ENCODE measurements at regions not wholly inside any gene's neighbourhood (a gene's known extent, or its start where the extent isn't known, plus 50 kb on each side); places are given as distances from the start of the nearest gene placed in this dataset.

GRCh38 chr5:67409126-67409777, 212.7 kb upstream of the CD180 start:
- no peak overlapping the region for H3K4me3 ChIP-seq (ENCODE audit: low read depth, low read length)
- H3K36me3 ChIP-seq (ENCODE audit: insufficient read depth, low read length): no peaks in the 10 kb centered on the region
- no peak overlapping the region for H3K27ac ChIP-seq (ENCODE audit: low read depth, low read length)
- H3K4me1 ChIP-seq (ENCODE audit: control insufficient read depth, insufficient read depth, low read length, unreplicated experiment): peaks cover 6% of the 10 kb centered on the region
- H3K79me2 ChIP-seq (ENCODE audit: control insufficient read depth, insufficient read depth, low read length, unreplicated experiment): no peaks in the 10 kb centered on the region
- H3K27me3 ChIP-seq (ENCODE audit: insufficient read depth, low read length): no peaks in the 10 kb centered on the region
- no peak overlapping the region for H2AFZ ChIP-seq (ENCODE audit: low read length, unreplicated experiment)

GRCh38 chr5:67407979-67408378, 211.4 kb upstream of the CD180 start:
- H3K27me3 ChIP-seq (ENCODE audit: insufficient read depth, low read length): no peaks in the 10 kb centered on the region
- peaks cover 6% of the 10 kb centered on the region for H3K4me1 ChIP-seq (ENCODE audit: control insufficient read depth, insufficient read depth, low read length, unreplicated experiment)
- H3K4me3 ChIP-seq (ENCODE audit: low read depth, low read length): no peak overlapping the region
- no peak overlapping the region for H3K27ac ChIP-seq (ENCODE audit: low read depth, low read length)
- H3K36me3 ChIP-seq (ENCODE audit: insufficient read depth, low read length): no peaks in the 10 kb centered on the region
- H2AFZ ChIP-seq (ENCODE audit: low read length, unreplicated experiment): no peak overlapping the region
- H3K79me2 ChIP-seq (ENCODE audit: control insufficient read depth, insufficient read depth, low read length, unreplicated experiment): no peaks in the 10 kb centered on the region

GRCh38 chr5:67405755-67406154, 209.2 kb upstream of the CD180 start:
- no peaks in the 10 kb centered on the region for H3K36me3 ChIP-seq (ENCODE audit: insufficient read depth, low read length)
- H2AFZ ChIP-seq (ENCODE audit: low read length, unreplicated experiment): no peak overlapping the region
- peaks cover 6% of the 10 kb centered on the region for H3K4me1 ChIP-seq (ENCODE audit: control insufficient read depth, insufficient read depth, low read length, unreplicated experiment)
- H3K4me3 ChIP-seq (ENCODE audit: low read depth, low read length): no peak overlapping the region
- H3K27ac ChIP-seq (ENCODE audit: low read depth, low read length): no peak overlapping the region
- no peaks in the 10 kb centered on the region for H3K27me3 ChIP-seq (ENCODE audit: insufficient read depth, low read length)
- no peaks in the 10 kb centered on the region for H3K79me2 ChIP-seq (ENCODE audit: control insufficient read depth, insufficient read depth, low read length, unreplicated experiment)

- peaks cover 6% of the 10 kb centered on the region for H3K4me1 ChIP-seq (ENCODE audit: control insufficient read depth, insufficient read depth, low read length, unreplicated experiment)
- H2AFZ ChIP-seq (ENCODE audit: low read length, unreplicated experiment): peak overlapping the region; percentile 47
- peak overlapping the region; percentile 40; the same call in 1 of the 2 replicates for H3K27ac ChIP-seq (ENCODE audit: low read depth, low read length)
- H3K36me3 ChIP-seq (ENCODE audit: insufficient read depth, low read length): no peaks in the 10 kb centered on the region
- no peaks in the 10 kb centered on the region for H3K27me3 ChIP-seq (ENCODE audit: insufficient read depth, low read length)
- no peak overlapping the region for H3K4me3 ChIP-seq (ENCODE audit: low read depth, low read length)
- H3K79me2 ChIP-seq (ENCODE audit: control insufficient read depth, insufficient read depth, low read length, unreplicated experiment): no peaks in the 10 kb centered on the region
Observed at GRCh38 chr5:67405101-67405364, 208.4 kb upstream of the CD180 start.

- Histone ChIP-seq H3K27ac (ENCODE audit: low read depth, low read length) (peak overlapping the region; percentile 40; the same call in 1 of the 2 replicates), H3K79me2 (ENCODE audit: control insufficient read depth, insufficient read depth, low read length, unreplicated experiment) (no peaks in the 10 kb centered on the region), H3K27me3 (ENCODE audit: insufficient read depth, low read length) (no peaks in the 10 kb centered on the region), H3K36me3 (ENCODE audit: insufficient read depth, low read length) (no peaks in the 10 kb centered on the region), H2AFZ (ENCODE audit: low read length, unreplicated experiment) (peak overlapping the region; percentile 47), H3K4me3 (ENCODE audit: low read depth, low read length) (no peak overlapping the region), H3K4me1 (ENCODE audit: control insufficient read depth, insufficient read depth, low read length, unreplicated experiment) (peaks cover 6% of the 10 kb centered on the region)
Observed at GRCh38 chr5:67404256-67405100, 207.9 kb upstream of the CD180 start.

- Histone ChIP-seq H3K4me1 (ENCODE audit: control insufficient read depth, insufficient read depth, low read length, unreplicated experiment) (peaks cover 6% of the 10 kb centered on the region), H3K36me3 (ENCODE audit: insufficient read depth, low read length) (no peaks in the 10 kb centered on the region), H2AFZ (ENCODE audit: low read length, unreplicated experiment) (no peak overlapping the region), H3K27ac (ENCODE audit: low read depth, low read length) (no peak overlapping the region), H3K79me2 (ENCODE audit: control insufficient read depth, insufficient read depth, low read length, unreplicated experiment) (no peaks in the 10 kb centered on the region), H3K27me3 (ENCODE audit: insufficient read depth, low read length) (no peaks in the 10 kb centered on the region), H3K4me3 (ENCODE audit: low read depth, low read length) (no peak overlapping the region)
Observed at GRCh38 chr5:67402526-67402925, 205.9 kb upstream of the CD180 start.

- H2AFZ ChIP-seq (ENCODE audit: low read length, unreplicated experiment): no peak overlapping the region
- H3K36me3 ChIP-seq (ENCODE audit: insufficient read depth, low read length): no peaks in the 10 kb centered on the region
- H3K4me3 ChIP-seq (ENCODE audit: low read depth, low read length): no peak overlapping the region
- H3K27me3 ChIP-seq (ENCODE audit: insufficient read depth, low read length): no peaks in the 10 kb centered on the region
- H3K27ac ChIP-seq (ENCODE audit: low read depth, low read length): no peak overlapping the region
- H3K4me1 ChIP-seq (ENCODE audit: control insufficient read depth, insufficient read depth, low read length, unreplicated experiment): peaks cover 6% of the 10 kb centered on the region
- H3K79me2 ChIP-seq (ENCODE audit: control insufficient read depth, insufficient read depth, low read length, unreplicated experiment): no peaks in the 10 kb centered on the region
Observed at GRCh38 chr5:67401172-67401571, 204.6 kb upstream of the CD180 start.

GRCh38 chr5:67400752-67401151, 204.2 kb upstream of the CD180 start:
- peaks cover 6% of the 10 kb centered on the region for H3K4me1 ChIP-seq (ENCODE audit: control insufficient read depth, insufficient read depth, low read length, unreplicated experiment)
- no peaks in the 10 kb centered on the region for H3K27me3 ChIP-seq (ENCODE audit: insufficient read depth, low read length)
- no peak overlapping the region for H3K27ac ChIP-seq (ENCODE audit: low read depth, low read length)
- H3K4me3 ChIP-seq (ENCODE audit: low read depth, low read length): no peak overlapping the region
- no peak overlapping the region for H2AFZ ChIP-seq (ENCODE audit: low read length, unreplicated experiment)
- H3K36me3 ChIP-seq (ENCODE audit: insufficient read depth, low read length): no peaks in the 10 kb centered on the region
- no peaks in the 10 kb centered on the region for H3K79me2 ChIP-seq (ENCODE audit: control insufficient read depth, insufficient read depth, low read length, unreplicated experiment)

- Histone ChIP-seq H3K4me1 (ENCODE audit: control insufficient read depth, insufficient read depth, low read length, unreplicated experiment) (peaks cover 9% of the 10 kb centered on the region), H3K79me2 (ENCODE audit: control insufficient read depth, insufficient read depth, low read length, unreplicated experiment) (no peaks in the 10 kb centered on the region), H3K36me3 (ENCODE audit: insufficient read depth, low read length) (no peaks in the 10 kb centered on the region), H3K27me3 (ENCODE audit: insufficient read depth, low read length) (no peaks in the 10 kb centered on the region), H2AFZ (ENCODE audit: low read length, unreplicated experiment) (no peak overlapping the region), H3K4me3 (ENCODE audit: low read depth, low read length) (no peak overlapping the region), H3K27ac (ENCODE audit: low read depth, low read length) (no peak overlapping the region)
Observed at GRCh38 chr5:67395790-67396418, 199.3 kb upstream of the CD180 start.

- no peaks in the 10 kb centered on the region for H3K27me3 ChIP-seq (ENCODE audit: insufficient read depth, low read length)
- H3K79me2 ChIP-seq (ENCODE audit: control insufficient read depth, insufficient read depth, low read length, unreplicated experiment): no peaks in the 10 kb centered on the region
- H2AFZ ChIP-seq (ENCODE audit: low read length, unreplicated experiment): no peak overlapping the region
- peaks cover 9% of the 10 kb centered on the region for H3K4me1 ChIP-seq (ENCODE audit: control insufficient read depth, insufficient read depth, low read length, unreplicated experiment)
- H3K4me3 ChIP-seq (ENCODE audit: low read depth, low read length): no peak overlapping the region
- no peak overlapping the region for H3K27ac ChIP-seq (ENCODE audit: low read depth, low read length)
- H3K36me3 ChIP-seq (ENCODE audit: insufficient read depth, low read length): no peaks in the 10 kb centered on the region
Observed at GRCh38 chr5:67393211-67393610, 196.6 kb upstream of the CD180 start.

- Histone ChIP-seq H3K79me2 (ENCODE audit: control insufficient read depth, insufficient read depth, low read length, unreplicated experiment) (no peaks in the 10 kb centered on the region), H3K27ac (ENCODE audit: low read depth, low read length) (no peak overlapping the region), H3K36me3 (ENCODE audit: insufficient read depth, low read length) (no peaks in the 10 kb centered on the region), H2AFZ (ENCODE audit: low read length, unreplicated experiment) (no peak overlapping the region), H3K4me1 (ENCODE audit: control insufficient read depth, insufficient read depth, low read length, unreplicated experiment) (peaks cover 13% of the 10 kb centered on the region), H3K27me3 (ENCODE audit: insufficient read depth, low read length) (no peaks in the 10 kb centered on the region), H3K4me3 (ENCODE audit: low read depth, low read length) (no peak overlapping the region)
Observed at GRCh38 chr5:67390935-67391334, 194.3 kb upstream of the CD180 start.
